COLO829 (cell line): ENCODE measurements at regions not wholly inside any gene's neighbourhood (a gene's known extent, or its start where the extent isn't known, plus 50 kb on each side); places are given as distances from the start of the nearest gene placed in this dataset.

Source experiments
- DNase-seq: peaks from one replicate; pipeline ENCODE4 v3.0.0; 2012; ENCODE audit warnings: low spot score

DNA sequence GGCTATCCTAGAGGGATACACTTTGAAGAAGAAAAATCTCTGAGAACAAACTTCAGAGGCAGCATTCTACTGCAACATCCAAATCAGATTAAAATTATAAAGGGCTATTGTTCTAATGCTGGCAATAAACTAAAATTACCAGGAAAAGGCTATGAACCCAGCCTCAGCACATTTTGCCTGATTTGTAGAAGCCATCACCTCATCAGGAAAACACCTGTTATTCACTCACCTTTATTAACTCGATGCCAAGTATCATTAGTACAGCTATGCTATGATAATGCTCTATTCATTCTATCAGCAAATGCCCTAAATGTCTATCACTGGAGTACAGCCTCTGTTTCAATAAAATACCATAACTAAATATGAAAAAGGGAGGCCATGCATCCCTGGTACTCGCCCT, 510.2 kb downstream of the RASEF start:
- DNase-seq, result no peak

DNA sequence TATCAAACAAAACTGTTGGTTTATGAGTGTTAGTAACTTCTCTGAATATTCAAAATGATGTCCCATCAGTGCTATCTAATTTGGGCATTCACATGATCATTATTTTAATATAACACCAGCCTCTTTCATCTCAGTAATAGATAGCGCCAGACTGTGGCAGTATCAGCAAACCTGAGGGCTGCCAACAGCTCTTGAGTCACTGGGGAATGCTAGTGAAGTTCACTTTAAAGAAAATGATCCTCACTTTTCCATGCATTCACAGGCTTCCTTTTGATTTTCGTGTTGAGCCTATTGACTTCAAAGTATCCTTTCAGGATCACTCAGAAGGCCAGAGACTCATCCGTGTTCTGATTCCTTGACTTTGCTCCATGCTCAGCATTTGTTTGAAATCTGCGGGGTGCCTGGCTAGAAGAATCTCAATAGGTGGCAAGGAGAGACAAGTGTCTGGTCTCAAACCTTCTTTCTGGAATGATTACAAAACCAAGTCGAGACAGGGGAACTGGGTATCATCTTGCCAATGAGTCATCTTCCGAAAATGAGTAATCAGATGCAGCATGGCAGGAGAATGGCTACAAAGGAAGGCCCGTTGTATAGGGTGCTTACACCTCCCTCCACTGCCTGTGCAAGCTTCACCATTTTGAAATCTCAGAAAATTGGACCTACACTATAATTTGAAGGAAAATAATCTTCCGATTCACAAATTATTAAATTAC, 509.1 kb downstream of the RASEF start:
- no peak for DNase-seq

DNA sequence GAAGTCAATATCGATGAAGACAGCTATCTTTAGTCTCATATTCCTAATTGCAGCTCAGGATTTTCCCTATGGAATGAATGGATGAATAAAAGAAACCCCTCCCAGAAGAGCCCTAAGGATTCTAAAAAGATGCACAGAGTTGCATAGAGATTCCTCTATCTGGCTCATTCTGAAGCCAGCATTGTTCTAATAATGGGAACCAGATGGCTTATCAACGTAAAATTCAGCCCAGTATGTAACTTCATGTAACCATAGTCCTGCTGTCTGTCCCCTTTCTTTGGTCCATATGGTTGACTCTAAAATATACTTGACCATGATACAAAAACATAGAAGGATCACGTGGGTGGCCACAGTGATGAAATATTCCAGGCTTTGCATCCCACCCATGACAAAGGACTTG, 508.6 kb downstream of the RASEF start:
- no peak for DNase-seq

DNA sequence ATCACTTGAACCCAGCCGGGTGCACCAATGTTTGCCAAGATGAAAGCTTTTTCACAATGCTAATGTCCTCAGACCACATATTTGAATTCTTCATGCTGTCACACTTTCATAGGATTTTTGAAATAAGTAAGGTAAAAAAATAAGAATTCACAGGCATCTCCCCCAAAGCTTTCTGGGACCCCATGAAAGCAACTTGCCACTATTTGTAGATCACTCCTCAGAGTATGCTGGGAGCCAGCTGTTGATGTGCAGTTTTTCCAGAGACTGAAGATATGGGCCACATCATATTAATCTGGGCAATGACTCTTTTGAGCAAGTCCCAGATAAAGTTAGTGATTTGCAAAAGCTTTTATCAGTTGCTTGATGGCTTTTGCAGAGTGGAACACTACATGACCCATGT, 507.9 kb downstream of the RASEF start:
- DNase-seq, result no peak

DNA sequence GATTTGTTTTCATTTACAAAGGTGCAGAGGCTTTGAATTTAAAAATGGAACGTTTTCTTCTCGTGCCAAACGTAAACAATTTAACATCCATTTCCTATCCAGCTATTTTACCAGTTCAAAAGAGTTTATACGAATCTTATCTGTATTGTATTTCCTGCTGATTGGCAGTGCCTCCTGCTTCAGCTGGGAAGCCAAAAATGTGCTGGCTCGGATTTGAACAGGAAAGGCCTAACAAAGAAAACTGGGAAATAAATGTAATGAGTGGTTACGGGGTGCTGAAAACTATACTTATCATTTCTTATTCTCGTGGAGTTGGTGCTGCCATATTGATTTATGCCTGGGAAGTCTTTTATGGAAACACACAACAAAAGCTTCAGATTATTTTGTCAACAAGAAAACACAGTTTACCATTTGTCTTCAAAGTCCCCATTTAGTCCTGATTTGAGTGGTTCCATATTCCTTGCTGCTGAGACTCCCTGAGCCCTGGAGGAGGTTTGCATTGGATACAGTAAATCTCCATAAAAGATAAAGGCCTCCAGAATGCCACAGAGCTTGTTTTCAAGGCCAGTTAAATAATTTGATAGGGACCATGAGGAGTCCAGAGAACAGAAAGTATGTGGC, 507.4 kb downstream of the RASEF start:
- DNase-seq, result no peak

DNA sequence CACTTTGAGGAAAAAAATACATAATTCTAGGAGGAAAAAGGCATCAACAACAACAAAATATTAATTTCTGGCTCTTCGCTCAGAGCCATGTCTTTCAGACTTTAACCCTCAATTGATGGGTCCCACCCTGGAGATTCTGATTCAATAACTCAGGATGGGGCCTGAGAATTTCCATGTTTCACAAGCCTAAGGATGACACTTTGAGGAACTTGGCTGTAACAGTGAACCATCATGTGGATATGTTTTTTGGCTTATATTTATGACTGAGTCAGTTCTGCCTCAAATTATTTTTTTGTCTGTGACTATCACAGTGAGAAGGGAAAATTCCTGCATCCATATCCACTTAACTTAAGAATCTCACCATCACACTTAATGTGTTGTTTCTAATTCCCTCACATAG, 504.6 kb downstream of the RASEF start:
- no peak for DNase-seq

DNA sequence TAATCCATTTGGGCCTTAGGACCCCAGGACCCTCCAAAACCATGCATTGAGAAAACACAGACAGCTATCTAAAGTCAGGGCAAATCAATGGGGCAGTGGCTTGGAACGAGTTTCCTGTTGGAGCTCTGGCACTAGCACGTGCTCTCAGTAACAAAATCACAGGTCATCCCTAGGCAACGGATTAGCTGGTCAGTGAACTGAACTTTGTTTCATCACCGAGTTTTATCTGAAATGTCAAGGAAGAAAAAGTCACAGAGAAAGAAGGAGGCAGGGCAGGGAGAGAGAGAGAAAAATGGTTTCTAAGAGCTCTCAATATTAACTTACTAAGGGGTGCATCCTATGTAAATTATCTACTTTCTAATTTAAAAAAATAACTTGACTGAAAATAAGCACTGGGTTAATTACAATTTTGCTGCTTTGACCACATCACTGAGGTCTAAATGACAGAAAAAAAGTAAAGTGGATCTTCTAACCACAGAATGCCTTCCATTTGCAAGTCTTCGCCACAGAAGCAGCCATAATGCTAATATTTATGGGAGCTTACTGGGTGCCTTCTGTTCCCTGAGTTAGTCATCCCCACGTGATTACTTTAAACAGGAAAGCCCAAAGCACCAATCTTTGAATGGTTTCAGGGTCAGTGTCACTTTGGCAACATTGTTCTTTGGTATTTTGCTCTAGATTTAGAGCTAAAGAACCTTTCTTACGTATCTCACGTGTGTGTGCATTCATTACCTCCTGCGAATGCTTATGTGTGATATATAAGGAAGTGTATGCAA, 503.9 kb downstream of the RASEF start:
- peak; percentile 86 for DNase-seq

DNA sequence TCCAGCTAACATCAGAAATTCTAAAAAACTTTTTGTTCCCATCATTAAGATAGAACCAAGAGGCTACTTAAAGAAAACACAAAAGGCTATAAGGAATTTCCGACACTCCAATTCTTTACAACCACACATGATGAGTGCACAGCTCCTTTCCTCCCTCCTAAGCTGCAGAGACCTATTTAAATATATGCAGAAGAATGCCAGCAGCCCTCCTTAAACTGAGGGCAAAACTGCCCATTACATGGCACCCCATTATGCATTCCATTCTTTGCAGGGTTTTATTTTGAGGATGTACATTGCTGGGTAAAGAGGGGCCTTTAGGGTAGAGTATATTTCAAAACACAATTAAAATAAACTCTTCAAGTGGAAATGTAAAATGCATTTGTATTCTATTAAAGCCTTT, 502.9 kb downstream of the RASEF start:
- DNase-seq, result no peak

DNA sequence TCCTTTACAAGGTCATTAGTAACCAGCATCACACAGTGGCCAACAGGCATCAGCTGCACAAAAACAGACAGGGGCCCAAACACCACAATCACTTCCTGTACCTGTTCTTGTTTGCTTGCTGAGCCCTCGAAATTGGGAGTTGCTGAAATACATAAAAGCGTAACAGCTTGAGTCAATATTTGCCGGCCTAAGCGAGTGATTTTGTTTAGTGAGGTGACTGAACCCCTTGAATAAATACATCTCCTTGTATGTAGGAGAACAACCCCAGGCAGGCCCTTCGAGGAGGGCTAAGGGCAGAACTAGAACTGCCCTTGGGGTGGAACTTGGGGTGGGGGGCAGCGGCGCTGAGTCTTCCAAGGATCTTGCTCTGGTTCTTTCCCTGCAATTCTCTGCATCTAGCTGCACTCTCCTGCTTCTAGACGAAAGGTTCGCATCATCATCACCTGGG, 502.5 kb downstream of the RASEF start:
- DNase-seq, result no peak

DNA sequence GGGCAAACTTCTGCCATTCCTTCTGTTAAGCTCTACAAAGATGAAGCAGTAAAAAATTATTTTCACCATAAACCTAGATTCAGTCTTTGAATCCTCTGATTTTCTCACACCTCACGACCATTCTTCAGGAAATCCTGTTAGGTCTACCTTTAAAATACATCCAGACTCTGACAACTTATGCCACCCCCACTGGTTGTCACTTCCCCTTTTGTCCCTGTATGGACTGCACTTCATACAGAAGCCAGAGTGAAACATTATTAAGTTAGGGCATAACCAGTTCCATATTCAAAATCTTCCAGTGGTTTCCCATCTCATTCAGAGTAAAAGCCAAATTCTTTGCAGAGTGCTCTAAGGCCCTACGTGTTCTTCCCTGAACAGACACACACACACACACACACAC, 499.8 kb downstream of the RASEF start:
- DNase-seq, result no peak

DNA sequence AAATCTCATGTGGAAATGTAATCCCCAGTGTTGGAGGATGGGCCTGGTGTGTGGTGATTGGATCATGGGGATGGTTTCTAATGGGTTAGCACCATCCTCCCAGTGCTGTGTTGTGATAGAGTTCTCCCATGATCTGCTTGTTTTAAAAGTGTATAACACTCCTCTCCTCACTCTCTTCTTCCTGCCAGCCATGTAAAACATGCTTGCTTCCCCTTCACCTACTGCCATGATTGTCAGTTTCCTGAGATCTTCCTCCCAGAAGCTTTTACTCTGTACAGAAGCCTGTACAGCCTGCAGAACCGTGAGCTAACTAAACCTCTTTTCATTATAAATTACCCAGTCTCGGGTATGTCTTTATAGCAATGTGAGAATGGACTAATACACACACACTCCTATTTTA, 499.1 kb downstream of the RASEF start:
- no peak for DNase-seq

DNA sequence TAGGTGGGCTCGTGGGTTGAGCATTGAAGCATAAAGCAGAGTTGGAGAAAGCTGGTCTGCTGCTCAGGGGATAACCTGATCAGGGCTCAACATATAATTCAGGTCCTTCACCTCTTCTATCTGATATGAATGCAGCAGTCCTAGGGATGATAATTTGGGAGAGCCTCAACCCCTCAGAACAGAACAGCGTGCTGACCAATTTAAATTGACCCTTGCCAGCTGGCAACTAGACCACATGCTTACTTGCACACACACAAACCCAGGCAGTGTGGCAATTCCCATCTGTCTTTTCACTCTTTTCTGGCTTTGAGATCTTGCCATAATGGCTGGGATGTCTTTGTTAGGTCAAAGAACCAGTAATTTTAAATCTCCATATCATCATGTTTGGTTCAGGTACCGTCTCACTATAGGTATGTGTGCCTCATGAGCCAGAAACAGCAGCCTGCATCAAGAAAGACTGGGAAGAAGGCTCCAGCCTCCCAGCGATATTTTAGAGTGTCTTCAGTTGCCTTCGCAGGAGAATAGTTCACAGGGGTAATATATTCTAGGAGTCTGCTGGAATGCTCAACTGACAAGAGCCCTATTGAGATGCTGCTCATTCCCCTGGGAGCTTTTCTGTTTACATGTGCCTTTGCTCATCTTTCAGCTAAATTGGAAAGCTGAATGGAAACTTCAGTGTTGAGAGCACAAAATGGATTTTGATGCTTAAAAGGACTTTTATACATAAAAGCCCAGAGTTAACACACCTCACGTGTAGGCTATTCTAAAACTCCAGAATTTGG, 497.6 kb downstream of the RASEF start:
- DNase-seq, result peak; percentile 98

DNA sequence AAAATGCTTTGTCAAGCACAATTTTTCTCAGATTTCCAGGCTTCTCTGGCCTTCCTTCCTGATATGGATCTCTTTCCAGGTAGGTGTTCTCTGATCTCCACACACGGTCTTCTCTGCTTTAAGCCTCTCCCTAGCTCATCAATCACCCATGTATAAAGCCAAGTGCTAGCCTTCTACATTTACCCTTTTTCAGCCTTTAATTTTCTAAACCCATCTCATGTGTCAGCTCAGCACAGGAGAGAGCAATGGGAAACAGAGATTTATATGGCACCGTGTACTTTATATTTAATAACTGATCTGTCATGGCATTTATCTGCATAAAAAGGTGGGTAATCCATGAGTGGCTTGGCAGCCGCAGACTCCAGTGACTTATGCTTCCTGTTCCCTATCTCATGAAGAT, 495.0 kb downstream of the RASEF start:
- DNase-seq, result no peak

DNA sequence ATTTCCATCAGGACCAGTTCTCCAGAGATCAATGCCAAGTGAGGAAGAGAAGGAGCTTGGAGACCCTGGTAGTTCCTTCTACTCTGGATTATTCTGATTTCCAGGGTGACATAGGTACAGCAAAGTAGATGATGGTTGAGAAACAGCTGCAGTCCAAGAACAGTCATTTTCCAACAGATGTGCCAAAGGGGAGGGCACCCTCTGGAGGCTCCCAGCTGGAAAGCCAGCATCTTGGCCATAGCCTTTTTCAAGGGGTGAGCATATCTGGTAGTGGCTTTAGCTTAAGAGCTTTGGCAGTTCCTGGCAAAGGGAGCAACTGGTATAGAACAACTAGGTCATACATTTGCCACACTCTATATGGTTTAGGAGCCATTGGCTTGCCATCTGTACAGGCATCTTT, 492.7 kb downstream of the RASEF start:
- DNase-seq, result no peak

DNA sequence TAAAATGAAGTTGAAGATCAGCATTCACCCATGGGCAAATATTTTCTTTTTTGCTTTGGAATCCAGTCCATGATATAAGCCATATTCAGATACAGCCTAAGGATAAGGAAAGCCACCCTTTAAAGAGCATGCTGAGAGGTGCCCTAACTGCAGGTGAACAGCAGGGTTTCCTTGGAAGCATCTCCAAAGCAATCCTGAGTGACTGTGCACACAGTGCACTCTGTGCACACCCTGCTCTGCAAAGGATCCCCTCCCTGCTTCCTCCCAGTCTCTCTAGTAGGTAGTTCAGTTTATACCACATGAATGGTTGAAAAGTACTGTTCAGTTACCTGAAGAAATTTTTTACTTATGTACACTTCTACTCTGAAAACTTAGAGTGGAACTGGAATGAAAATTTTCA, 491.4 kb downstream of the RASEF start:
- DNase-seq, result no peak

DNA sequence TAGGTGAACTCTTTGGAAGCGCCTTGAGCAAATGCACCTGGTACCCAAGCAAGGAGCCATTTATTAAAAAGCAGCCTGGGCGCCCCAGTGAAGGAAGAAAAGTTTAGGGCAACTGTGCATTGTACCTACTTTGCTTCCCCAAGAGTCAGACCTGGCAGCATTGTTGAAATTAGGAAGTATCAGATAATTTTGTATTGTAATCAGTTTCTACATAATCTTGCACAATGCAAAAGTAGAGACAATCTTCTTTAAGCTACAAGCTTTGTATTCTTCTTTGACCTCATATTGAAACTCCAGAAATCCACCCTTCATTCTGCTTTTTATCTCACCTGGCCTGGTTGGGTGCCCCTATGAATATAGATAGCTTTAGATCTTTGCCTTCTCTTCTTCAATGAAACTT, 490.8 kb downstream of the RASEF start:
- no peak for DNase-seq

DNA sequence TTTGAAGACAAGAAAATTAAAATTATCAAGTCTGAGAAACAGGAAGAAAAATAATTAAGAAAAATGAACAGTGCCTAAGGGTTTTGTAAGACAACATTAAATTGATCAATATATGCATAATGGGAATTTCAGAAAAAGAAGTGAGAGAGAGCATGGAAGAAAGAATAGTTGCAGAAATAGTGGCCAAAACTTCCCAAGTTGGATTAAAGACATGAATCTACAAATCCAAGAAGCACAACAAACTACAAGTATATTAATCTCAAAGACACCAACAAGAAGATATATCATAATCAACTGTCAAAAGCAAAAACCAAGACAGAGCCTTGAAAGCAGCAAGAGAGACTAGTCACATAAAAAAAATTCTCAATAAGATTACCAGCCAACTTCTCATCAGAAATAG, 488.0 kb downstream of the RASEF start:
- no peak for DNase-seq

DNA sequence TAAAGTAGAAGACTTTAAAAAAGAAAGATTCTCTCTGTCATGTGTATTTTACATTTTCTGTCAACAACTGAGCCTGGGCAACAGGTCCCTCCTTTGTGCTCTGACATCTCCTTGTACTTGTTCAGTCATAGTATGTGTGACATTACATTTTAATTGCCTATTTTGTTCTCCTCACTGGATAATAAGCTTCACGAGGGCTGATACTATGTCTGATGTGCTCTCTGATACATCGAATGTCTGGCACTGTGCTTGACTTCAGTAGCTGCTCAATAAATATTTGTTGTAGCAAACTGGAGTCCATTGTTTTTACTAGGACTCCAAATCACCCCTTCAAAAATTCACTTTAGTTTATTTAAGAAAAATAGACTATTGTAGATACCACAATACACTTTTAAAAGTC, 482.0 kb downstream of the RASEF start:
- no peak for DNase-seq

DNA sequence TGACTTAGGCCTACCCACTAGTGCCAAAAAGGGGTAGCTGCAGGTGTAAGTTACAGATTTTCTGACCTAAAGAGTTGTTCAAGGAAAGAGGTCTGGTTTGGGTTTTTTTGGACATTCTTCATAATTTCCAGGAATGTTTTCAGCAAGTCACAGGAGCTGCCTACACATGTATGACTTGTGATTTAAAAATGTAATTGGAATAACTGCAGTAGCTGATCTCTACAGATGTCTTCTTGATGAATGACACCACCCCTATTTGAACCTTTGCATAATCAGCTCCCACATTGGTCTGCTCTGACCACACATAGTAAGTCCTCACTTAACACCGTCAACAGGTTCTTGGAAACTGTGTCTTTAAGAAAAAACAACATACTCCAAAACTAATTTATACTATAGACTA, 481.4 kb downstream of the RASEF start:
- DNase-seq, result no peak

DNA sequence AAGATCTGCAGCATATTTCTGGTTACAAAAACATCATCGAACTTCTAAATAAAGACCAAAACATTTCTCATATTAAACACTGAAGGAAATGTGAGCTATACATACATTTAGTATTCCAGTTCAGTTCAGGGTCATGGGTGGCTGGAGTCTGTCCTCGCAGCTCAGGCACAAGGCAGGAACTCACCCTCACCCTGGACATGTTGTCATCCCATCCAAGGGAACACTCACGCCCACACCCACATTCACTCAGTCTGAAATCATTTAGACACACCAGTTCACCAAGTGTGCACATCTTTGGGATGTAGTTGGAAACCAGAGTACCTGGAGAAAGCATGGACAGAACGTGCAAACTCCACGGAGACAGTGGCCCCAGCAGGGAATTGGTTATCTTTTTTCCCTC, 481.0 kb downstream of the RASEF start:
- DNase-seq, result no peak

DNA sequence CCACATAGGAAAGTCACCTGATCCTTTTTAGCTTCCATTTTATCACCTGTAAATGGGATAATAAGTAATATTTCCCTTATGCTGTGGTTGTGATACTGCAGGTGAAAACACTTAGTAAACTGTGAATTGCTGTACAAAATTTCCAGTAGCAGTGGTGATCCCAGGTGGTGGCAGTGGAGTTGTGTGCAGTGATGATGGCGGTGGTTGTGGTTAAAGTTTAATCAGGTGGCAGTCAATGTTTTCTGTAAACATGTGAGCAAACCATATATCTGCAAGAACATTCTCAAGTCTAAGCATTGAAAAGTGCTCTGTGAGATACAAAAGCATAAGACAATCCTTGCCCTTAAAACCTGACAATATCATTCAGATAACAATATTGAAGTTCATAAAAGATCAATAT, 480.2 kb downstream of the RASEF start:
- DNase-seq, result no peak

DNA sequence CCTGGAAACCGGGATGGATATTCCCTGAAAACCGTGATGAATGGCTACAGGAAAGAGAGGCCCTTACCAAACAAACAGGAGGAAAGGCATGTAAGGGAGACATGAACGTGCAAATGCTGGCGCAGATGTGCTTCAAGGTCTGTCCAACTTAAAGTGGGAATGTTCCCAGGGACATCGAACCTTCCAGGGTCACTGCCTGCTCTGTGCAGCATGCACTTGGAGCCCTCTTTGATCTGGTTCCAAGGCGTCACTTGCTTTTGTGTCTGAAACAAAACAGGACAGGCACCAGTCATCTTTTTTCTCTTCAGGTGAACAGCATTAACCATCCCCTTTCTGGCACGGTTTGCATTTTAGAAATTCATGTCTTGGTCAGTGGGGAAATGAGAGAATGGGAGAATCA, 479.4 kb downstream of the RASEF start:
- DNase-seq, result no peak
